ENCODE measurements at regions not wholly inside any gene's neighbourhood (a gene's known extent, or its start where the extent isn't known, plus 50 kb on each side); places are given as distances from the start of the nearest gene placed in this dataset.
A peak's percentile ranks its signal among the peaks of the same experiment; 100 is the strongest.

- TF ChIP-seq, protein P1, sequence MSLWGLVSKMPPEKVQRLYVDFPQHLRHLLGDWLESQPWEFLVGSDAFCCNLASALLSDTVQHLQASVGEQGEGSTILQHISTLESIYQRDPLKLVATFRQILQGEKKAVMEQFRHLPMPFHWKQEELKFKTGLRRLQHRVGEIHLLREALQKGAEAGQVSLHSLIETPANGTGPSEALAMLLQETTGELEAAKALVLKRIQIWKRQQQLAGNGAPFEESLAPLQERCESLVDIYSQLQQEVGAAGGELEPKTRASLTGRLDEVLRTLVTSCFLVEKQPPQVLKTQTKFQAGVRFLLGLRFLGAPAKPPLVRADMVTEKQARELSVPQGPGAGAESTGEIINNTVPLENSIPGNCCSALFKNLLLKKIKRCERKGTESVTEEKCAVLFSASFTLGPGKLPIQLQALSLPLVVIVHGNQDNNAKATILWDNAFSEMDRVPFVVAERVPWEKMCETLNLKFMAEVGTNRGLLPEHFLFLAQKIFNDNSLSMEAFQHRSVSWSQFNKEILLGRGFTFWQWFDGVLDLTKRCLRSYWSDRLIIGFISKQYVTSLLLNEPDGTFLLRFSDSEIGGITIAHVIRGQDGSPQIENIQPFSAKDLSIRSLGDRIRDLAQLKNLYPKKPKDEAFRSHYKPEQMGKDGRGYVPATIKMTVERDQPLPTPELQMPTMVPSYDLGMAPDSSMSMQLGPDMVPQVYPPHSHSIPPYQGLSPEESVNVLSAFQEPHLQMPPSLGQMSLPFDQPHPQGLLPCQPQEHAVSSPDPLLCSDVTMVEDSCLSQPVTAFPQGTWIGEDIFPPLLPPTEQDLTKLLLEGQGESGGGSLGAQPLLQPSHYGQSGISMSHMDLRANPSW (CRISPR knock-in tag; conservative IDR thresholded peaks at IDR 0.05; ENCODE audit: low read depth) = no peak
- TF ChIP-seq, protein P2, sequence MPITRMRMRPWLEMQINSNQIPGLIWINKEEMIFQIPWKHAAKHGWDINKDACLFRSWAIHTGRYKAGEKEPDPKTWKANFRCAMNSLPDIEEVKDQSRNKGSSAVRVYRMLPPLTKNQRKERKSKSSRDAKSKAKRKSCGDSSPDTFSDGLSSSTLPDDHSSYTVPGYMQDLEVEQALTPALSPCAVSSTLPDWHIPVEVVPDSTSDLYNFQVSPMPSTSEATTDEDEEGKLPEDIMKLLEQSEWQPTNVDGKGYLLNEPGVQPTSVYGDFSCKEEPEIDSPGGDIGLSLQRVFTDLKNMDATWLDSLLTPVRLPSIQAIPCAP (CRISPR knock-in tag; IDR thresholded peaks at IDR 0.05) = no peak
- TF ChIP-seq RELA (CRISPR knock-in tag; IDR thresholded peaks at IDR 0.05; ENCODE audit: borderline replicate concordance) = no peak
- TF ChIP-seq, protein P3, sequence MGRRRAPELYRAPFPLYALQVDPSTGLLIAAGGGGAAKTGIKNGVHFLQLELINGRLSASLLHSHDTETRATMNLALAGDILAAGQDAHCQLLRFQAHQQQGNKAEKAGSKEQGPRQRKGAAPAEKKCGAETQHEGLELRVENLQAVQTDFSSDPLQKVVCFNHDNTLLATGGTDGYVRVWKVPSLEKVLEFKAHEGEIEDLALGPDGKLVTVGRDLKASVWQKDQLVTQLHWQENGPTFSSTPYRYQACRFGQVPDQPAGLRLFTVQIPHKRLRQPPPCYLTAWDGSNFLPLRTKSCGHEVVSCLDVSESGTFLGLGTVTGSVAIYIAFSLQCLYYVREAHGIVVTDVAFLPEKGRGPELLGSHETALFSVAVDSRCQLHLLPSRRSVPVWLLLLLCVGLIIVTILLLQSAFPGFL (CRISPR knock-in tag; IDR thresholded peaks at IDR 0.05; ENCODE audit: borderline replicate concordance) = no peak
- TF ChIP-seq, protein P4, sequence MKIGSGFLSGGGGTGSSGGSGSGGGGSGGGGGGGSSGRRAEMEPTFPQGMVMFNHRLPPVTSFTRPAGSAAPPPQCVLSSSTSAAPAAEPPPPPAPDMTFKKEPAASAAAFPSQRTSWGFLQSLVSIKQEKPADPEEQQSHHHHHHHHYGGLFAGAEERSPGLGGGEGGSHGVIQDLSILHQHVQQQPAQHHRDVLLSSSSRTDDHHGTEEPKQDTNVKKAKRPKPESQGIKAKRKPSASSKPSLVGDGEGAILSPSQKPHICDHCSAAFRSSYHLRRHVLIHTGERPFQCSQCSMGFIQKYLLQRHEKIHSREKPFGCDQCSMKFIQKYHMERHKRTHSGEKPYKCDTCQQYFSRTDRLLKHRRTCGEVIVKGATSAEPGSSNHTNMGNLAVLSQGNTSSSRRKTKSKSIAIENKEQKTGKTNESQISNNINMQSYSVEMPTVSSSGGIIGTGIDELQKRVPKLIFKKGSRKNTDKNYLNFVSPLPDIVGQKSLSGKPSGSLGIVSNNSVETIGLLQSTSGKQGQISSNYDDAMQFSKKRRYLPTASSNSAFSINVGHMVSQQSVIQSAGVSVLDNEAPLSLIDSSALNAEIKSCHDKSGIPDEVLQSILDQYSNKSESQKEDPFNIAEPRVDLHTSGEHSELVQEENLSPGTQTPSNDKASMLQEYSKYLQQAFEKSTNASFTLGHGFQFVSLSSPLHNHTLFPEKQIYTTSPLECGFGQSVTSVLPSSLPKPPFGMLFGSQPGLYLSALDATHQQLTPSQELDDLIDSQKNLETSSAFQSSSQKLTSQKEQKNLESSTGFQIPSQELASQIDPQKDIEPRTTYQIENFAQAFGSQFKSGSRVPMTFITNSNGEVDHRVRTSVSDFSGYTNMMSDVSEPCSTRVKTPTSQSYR (CRISPR knock-in tag; IDR thresholded peaks at IDR 0.05) = no peak
- TF ChIP-seq, protein P5, sequence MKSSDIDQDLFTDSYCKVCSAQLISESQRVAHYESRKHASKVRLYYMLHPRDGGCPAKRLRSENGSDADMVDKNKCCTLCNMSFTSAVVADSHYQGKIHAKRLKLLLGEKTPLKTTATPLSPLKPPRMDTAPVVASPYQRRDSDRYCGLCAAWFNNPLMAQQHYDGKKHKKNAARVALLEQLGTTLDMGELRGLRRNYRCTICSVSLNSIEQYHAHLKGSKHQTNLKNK (CRISPR knock-in tag; IDR thresholded peaks at IDR 0.05) = no peak
Measured at GRCh38 chr2:155733091-155733853, 599.2 kb downstream of the NR4A2 start (continued).

- peaks cover 59% of the 10 kb centered on the region for H3K4me1 Mint-ChIP-seq
Measured at GRCh38 chr2:155730804-155731203, 601.7 kb downstream of the NR4A2 start.

DNA sequence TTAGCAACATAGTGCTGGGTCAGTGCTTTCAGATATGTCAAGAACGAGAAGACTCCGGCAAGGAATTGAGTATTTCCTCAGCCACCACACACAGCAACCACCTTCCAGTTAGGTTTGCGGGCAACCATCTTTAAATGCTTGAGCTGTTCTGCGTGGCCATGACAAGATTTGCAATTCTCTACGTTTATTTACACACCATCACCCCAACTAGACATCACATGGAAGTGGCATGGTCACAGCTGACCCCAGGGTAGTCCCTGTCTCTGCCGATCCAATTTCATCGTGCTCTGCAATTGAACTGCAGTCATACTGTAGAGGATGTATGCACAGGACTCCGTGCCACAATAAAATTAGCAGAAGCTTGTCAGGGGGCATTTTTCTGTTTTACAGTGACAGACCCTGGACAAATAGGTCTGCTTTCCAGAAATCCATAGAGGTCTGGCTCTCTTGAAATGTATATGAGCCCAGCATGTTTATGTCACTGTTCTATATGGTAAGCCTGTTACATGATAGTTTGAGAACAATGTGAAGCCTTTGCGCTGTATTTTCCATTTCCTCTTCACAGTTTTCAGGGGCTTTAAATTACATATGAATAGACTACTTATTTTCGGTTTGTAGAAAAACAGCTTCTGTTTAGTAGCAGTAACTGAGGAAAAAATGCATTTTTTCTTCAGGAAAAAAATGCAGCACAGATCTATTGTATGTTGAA, 605.2 kb downstream of the NR4A2 start:
- Mint-ChIP-seq H3K36me3 (no peaks in the 10 kb centered on the region), H3K9me3 (no peaks in the 10 kb centered on the region), H3K4me1 (peaks cover 64% of the 10 kb centered on the region), H3K4me3 (peak overlapping the region; percentile 55), H3K27me3 (ENCODE audit: low read depth) (no peaks in the 10 kb centered on the region), H3K27ac (peak overlapping the region; percentile 99)
- no peak for TF ChIP-seq TCF7 (CRISPR knock-in tag; IDR thresholded peaks at IDR 0.05; ENCODE audit: low read depth)
- TF ChIP-seq, protein P6, sequence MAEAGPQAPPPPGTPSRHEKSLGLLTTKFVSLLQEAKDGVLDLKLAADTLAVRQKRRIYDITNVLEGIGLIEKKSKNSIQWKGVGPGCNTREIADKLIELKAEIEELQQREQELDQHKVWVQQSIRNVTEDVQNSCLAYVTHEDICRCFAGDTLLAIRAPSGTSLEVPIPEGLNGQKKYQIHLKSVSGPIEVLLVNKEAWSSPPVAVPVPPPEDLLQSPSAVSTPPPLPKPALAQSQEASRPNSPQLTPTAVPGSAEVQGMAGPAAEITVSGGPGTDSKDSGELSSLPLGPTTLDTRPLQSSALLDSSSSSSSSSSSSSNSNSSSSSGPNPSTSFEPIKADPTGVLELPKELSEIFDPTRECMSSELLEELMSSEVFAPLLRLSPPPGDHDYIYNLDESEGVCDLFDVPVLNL (CRISPR knock-in tag; IDR thresholded peaks at IDR 0.05; ENCODE audit: borderline replicate concordance, low read depth) = no peak
- 0 out of 2 replicates have a peak, but pooled peaks have one; percentile 36 for TF ChIP-seq CREM (CRISPR knock-in tag; IDR thresholded peaks at IDR 0.05)
- 0 out of 2 replicates have a peak, but pooled peaks have one; percentile 23 for TF ChIP-seq ETV6 (CRISPR knock-in tag; IDR thresholded peaks at IDR 0.05)
- no peak for TF ChIP-seq ZNF317 (CRISPR knock-in tag; IDR thresholded peaks at IDR 0.05; ENCODE audit: borderline replicate concordance, low read depth)
- TF ChIP-seq, protein P7, sequence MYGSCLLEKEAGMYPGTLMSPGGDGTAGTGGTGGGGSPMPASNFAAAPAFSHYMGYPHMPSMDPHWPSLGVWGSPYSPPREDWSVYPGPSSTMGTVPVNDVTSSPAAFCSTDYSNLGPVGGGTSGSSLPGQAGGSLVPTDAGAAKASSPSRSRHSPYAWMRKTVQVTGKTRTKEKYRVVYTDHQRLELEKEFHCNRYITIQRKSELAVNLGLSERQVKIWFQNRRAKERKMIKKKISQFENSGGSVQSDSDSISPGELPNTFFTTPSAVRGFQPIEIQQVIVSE (CRISPR knock-in tag; IDR thresholded peaks at IDR 0.05; ENCODE audit: borderline replicate concordance) = no peak
- TF ChIP-seq SOX15 (CRISPR knock-in tag; IDR thresholded peaks at IDR 0.05) = no peak
- 0 out of 2 replicates have a peak, but pooled peaks have one; percentile 39 for TF ChIP-seq FOXK1 (CRISPR knock-in tag; IDR thresholded peaks at IDR 0.05)
- TF ChIP-seq TEAD4 (CRISPR knock-in tag; IDR thresholded peaks at IDR 0.05) = no peak
- no peak for DNase-seq (ENCODE audit: low spot score)
- peak; percentile 76 for ATAC-seq
- CTCF ChIA-PET = interaction anchor here (1.0 to 1.2 kb wide), 2 partner anchors 89 to 354 kb away, joined by 3 to 4 read pairs; no protein-coding TSS in a partner anchor
- POLR2A ChIA-PET = interaction anchor here (0.6 kb wide), 1 partner anchor 183 kb away, joined by 3 read pairs; no protein-coding TSS in a partner anchor

More at GRCh38 chr2:155730804-155731203, 601.7 kb downstream of the NR4A2 start:
- TF ChIP-seq ERG (CRISPR knock-in tag; IDR thresholded peaks at IDR 0.05) = no peak
- 0 out of 2 replicates have a peak, but pooled peaks have one; percentile 14 for TF ChIP-seq ZNF317 (CRISPR knock-in tag; IDR thresholded peaks at IDR 0.05; ENCODE audit: borderline replicate concordance, low read depth)
- Mint-ChIP-seq H3K4me3 (no peak overlapping the region), H3K36me3 (no peaks in the 10 kb centered on the region), H3K9me3 (no peaks in the 10 kb centered on the region), H3K27ac (peak overlapping the region; percentile 83), H3K27me3 (ENCODE audit: low read depth) (no peaks in the 10 kb centered on the region)
- CTCF ChIA-PET = no interaction called here
- ATAC-seq = no peak
- DNase-seq (ENCODE audit: low spot score) = no peak
- POLR2A ChIA-PET = no interaction called here
